ENCODE measurements at regions not wholly inside any gene's neighbourhood (a gene's known extent, or its start where the extent isn't known, plus 50 kb on each side); places are given as distances from the start of the nearest gene placed in this dataset.

GRCh38 chr11:113547739-113548138 is 72.5 kb upstream of the DRD2 start (continued):
- TF ChIP-seq THRA (IDR thresholded peaks at IDR 0.05), result no peak
- no peak for TF ChIP-seq ZNF586 (CRISPR knock-in tag; conservative IDR thresholded peaks at IDR 0.05)

- peaks cover 0 to 17% of the 10 kb centered on the region in 2 experiments; a peak in 4 of 5 replicates for H3K4me1 ChIP-seq (replicated peaks in 1 of 2; ENCODE audit: control insufficient read depth in 2 of 2, insufficient read depth in 2 of 2, low read length in 2 of 2)
- no peaks in the 10 kb centered on the region for H3K9me3 ChIP-seq (replicated peaks; ENCODE audit: control insufficient read depth, insufficient read depth, low read depth, low read length)
- no peak overlapping the region for H2AFZ ChIP-seq (ENCODE audit: low read depth, low read length)
- H3K27ac ChIP-seq (ENCODE audit: extremely low read depth, low read depth, low read length), result no peak overlapping the region
- peak; percentile 19 for FAIRE-seq
- no peak overlapping the region for H3K9ac ChIP-seq (ENCODE audit: insufficient read depth in 1 of 2, low read depth in 2 of 2, low read length in 2 of 2)
- H3K36me3 ChIP-seq (ENCODE audit: control insufficient read depth, insufficient read depth, low read length), result no peaks in the 10 kb centered on the region
- in situ Hi-C loops (cut with MboI), result loop anchor here (25.0 kb wide), 1 partner anchor 235 kb away; the partner anchor contains the start of gene TTC12
- POLR2A ChIA-PET, result no interaction called here
- H4K20me1 ChIP-seq (replicated peaks; ENCODE audit: control insufficient read depth, insufficient read depth, low read length), result no peaks in the 10 kb centered on the region
- TF ChIP-seq ARID1B (IDR thresholded peaks at IDR 0.05) (peak; percentile 53; the same call in 1 of the 2 replicates), SPI1 (IDR thresholded peaks at IDR 0.05; ENCODE audit: borderline replicate concordance, low read depth, low read length) (peak; percentile 44; the same call in 1 of the 2 replicates), DPF2 (IDR thresholded peaks at IDR 0.05) (peak; percentile 29; the same call in 1 of the 2 replicates), FOXP1 (CRISPR knock-in tag; IDR thresholded peaks at IDR 0.05) (no peak), NFIC (IDR thresholded peaks at IDR 0.05) (peak; percentile 54), JUND (IDR thresholded peaks at IDR 0.05; ENCODE audit: borderline replicate concordance, low read depth, low read length) (no peak), JUND (tag; IDR thresholded peaks at IDR 0.05; ENCODE audit: borderline replicate concordance, low read depth, low read length) (no peak), CBFA2T3 (IDR thresholded peaks at IDR 0.05) (peak; percentile 45; the same call in 1 of the 2 replicates), SMARCE1 (IDR thresholded peaks at IDR 0.05) (0 out of 2 replicates have a peak, but pooled peaks have one; percentile 26), MEIS2 (IDR thresholded peaks at IDR 0.05; ENCODE audit: partially characterized antibody) (peak; percentile 18), ZMIZ1 (IDR thresholded peaks at IDR 0.05; ENCODE audit: low read depth in 2 of 2, low read length in 2 of 2) (no peak)
- no peaks in the 10 kb centered on the region for H3K27me3 ChIP-seq (ENCODE audit: control insufficient read depth in 2 of 2, insufficient read depth in 2 of 2, low read length in 2 of 2)
- H3K4me3 ChIP-seq, result no peak overlapping the region
- no TSS peak for BruUV-seq (replicated peaks)
- peak; percentile 53 for ATAC-seq
- no peaks in the 10 kb centered on the region for H3K9me1 ChIP-seq (ENCODE audit: control insufficient read depth, insufficient read depth, low read length)
- H3K4me2 ChIP-seq (ENCODE audit: insufficient read depth, low read length), result no peak overlapping the region
- peak in 1 of 4 experiments; percentile 16 for DNase-seq (ENCODE audit: extremely low read depth in 1 of 4, low spot score in 3 of 4)
- CTCF ChIA-PET (ENCODE audit: low intra/inter-chr PET ratio), result no interaction called here
- WGBS (ENCODE audit: insufficient coverage, low coverage, missing lambda C conversion rate), result 9% methylated on average over 5 of the region's 5 CpGs
- H3K79me2 ChIP-seq (ENCODE audit: control insufficient read depth, insufficient read depth, low read length), result no peaks in the 10 kb centered on the region
- intact Hi-C loops (cut with micrococcal nuclease), result no loop called here
Measured at GRCh38 chr11:113546757-113547507, 71.7 kb upstream of the DRD2 start.

Data from K562 (cell line).